HG02588 (cell line): ENCODE measurements at regions not wholly inside any gene's neighbourhood (a gene's known extent, or its start where the extent isn't known, plus 50 kb on each side); places are given as distances from the start of the nearest gene placed in this dataset.
"Not testable (repeated sequence)": the region's sequence is repeated elsewhere in the genome, so short reads cannot be mapped to it uniquely, and the experiment has no call there.

ENCODE experiments used
- ATAC-seq: cut with Tn5 transposase; IDR thresholded peaks from one replicate; pipeline ENCODE4 v1.9.1; 2021; ENCODE audit warnings: mild to moderate bottlenecking, moderate library complexity; ENCODE audit not compliant: unreplicated experiment

DNA sequence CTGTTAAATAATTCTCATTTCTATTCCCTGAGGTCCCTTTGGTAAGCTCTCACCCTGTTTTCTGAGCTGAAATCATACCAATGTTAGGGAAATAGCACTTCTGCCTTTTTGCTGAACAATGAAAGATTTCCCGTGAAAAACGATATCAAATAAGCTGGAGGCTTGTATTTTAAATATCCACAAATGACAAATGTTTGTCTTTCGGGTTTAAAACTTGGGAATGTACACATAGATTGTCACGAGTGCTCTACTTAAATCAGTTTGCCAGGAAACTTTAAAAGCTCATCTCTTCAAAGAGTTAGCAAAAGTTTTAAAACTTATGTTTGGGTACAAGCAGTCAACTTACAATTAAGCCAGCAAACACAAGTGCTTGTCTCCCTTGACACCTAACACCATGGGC, 393.5 kb upstream of the MON1B start:
- ATAC-seq: no peak

DNA sequence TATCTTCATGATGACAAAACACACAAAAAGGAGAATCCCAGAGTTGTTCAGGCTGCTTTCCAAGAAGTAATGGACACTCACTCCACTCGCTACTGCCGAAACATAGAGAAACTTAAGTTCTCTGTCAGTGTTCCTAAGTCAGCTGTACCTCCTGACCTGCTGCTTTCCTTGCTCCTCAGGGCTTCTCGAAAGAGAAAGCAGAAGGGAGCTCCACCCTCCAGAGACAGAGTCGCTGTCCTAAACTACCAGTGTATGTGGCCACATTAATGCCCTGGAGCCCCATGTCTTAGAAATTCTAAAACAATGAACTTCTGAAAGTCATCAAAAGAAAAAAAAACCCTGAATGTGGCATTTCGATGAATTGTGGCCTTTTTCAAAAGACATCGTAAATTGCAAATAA, 390.8 kb upstream of the MON1B start:
- ATAC-seq: no peak

DNA sequence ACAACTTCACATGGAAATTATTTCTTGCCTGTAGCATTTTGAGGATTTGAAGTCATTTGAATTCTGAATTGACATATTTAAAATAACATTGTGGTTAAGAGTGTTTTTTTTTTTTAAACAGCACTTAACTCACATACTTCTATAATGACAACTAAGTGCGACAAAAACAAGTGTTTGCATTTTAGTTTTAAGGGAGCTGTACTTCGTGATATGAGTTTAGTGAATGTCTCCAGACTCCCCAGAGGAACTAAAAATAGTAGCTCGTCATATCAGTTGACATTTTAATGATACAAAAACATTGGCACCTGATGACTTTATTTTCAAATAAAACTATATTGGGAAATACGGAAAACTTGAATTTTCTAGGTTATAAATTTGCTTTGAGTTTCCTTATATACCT, 389.6 kb upstream of the MON1B start:
- no peak for ATAC-seq

DNA sequence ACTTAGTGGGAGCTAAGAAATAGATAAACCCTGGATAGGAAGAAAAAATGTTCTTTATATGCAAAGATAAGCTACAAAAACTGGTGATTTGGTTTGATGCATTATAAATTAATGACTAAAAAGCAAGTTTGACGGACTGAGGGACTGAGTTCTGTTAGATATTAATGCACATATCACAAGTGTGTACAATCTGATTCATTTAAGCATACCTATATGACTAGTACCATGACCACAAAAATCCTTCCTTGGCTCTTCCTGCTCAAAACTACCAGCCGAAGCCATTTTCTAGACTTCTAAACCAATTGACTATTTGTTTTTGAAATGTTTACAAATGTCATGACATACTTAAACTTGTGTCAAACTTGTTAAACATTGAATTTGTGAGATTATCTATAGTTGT, 374.5 kb upstream of the MON1B start:
- no peak for ATAC-seq

DNA sequence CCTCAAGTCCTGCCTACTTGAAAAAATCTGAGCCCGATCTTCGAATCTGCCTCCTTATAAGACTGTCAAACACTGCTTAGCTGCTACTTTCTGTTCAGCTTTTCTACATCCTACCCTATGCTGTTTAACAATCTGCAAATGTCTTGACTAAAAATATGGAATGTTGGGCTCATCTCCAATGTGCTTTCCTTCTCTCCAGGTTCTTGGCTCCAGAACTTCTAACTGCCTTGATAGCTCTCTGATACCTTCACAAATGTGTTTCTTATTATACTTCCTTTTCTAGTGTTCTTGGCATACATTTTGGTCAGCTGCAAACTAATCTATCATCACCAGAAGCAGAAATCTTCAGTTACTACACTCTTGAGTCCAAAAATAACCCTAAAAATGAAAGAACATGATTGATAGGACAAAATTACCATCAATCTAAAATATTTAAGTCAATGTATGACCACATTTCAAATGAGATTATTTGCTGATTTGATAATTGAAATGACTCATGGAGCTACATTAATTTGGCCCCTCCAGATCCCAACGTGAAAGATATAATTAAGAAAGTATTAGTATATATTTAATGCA, 372.3 kb upstream of the MON1B start:
- ATAC-seq: no peak

DNA sequence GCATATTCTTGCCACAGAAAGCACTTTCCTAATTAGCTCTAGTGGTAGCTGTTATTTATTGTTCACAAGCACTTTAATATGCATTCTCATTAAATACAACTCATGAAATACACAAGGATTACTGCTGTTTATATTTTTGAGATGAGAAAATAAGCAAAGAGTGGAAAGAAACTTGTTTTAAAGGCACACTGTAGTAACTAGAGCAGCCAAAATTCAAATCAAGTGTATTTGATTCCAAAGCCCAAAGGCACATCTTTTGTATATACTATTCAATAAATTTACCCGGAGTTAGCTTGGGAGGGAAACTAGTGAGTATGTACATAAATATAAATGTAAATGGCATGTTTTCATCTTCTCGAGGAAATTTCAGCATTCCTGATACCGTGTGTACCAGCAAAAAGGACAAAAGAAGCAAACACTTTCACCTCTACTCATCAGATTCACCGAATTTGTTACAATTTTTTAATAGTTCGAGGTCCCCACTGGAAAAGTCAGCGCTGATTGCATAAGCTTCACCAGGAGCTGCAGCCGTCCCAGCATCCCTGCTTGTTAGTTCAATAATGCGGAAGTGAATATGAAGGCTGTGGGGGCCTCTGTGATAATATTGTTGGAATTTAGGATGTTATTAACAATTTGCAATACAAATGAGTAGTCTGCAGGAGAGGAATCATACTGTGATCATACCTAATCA, 371.6 kb upstream of the MON1B start:
- no peak for ATAC-seq

DNA sequence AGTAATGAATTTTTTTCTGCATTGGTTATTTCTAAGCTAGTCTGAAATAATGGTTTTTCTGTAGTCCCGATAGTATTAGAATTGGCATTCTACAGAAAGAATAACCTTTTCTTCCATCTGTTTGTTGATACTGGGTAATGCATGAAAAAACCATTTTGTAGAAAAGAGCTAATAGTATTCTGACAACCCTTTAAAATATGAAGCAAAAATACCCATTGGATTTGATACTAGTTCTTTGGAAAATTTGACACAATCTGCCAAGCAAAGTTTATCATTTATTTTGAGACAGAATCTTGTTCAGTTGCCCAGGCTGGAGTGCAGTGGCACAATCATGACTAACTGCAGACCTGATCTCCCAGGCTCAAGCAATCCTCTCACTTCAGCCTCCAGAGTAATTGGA, 366.8 kb upstream of the MON1B start:
- no peak for ATAC-seq

DNA sequence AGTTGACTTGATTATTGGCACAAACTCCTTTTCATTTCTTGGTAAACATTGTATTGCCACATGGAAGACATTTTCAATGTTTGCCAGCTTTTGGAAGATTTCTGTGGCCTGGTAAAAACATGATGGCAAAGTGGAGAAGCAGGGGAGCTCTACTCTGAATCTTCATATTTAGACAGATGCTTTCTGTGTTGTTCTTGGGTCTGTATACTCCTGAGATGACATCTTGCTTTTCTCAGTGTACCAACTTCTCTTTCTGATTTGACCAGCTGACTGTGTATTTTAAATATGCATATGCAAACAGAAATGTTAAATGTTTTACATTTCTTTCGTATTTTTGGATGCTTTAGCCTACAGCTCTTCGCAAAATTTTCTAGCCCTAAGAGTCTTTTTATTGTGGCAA, 366.2 kb upstream of the MON1B start:
- ATAC-seq: no peak

DNA sequence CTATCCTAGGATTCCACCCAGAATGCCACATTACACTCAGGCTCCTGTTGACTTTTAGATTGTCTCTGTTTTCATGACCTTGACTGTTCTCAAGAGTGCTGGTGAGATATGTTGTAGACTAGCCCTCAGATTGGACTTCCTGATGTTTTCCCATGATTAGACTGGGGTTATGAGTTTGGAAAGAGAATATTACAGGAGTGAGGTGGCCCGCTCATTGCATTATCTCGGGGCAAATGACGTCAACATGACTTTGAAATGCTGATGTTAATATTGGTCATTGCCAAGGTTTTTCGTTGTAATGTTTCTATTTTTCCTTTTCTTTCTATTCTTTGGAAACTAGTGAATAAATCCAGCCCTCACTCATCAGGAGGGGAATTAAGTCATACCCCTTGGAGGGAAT, 355.7 kb upstream of the MON1B start:
- ATAC-seq: no peak

DNA sequence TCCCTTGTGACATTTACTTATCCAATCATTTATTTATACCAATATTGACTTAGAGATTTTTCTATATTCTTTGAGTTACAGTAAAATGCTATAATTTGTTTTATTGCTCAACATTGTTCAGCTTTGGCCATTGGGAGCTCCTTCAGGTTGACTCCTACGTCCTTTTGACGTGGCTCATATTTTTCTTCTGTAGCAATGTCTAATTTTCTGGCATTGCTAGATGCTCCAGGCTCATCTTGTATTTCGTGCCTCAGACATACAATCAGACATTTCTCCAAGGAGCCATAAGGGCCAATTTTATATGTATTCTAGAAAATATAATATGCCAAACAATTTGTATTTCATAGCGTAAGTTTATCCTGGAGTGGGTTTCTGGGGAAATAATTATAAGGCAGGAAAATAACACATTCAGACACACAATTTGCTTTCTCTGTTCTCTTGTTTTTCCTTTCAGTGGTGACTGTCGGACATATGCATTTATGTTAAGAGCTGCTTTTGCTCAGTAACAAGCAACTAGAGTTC, 355.1 kb upstream of the MON1B start:
- ATAC-seq: no peak

DNA sequence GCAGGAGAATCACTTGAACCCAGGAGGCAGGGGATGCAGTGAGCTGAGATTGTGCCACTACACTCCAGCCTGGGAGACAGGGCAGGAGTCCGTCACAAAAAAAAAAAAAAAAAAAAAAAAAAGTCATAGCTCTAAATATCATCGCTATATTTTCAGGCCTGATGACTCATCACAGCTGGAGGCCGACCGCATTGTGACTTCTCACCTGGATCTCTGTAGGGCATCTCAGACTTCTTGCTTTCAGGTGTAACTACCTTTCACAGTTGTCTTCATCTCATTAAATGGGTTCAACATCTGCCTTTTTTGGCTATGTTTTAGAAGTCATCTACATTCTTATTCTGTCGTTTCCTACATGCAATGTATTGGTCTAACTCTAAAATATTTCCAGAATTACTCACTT, 353.1 kb upstream of the MON1B start:
- ATAC-seq: no peak

DNA sequence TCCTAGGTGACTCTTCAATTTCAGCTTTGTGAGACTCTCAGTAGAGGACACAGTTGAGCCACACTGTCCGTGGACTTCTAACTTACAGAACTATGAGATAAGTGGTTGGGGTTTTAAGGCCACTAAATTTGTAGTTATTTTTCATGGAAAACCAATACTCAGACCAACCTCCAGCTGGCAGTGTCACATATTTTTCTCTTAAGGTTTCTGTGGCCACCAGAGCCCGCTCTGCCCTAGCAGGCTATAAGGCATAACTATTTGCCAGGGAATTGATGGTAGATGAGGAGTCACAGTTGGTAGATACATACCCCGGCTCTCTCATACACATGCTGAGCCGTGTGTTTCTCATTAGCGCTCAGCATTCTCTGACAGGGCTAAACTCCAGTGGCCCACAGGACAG, 336.8 kb upstream of the MON1B start:
- ATAC-seq: no peak

DNA sequence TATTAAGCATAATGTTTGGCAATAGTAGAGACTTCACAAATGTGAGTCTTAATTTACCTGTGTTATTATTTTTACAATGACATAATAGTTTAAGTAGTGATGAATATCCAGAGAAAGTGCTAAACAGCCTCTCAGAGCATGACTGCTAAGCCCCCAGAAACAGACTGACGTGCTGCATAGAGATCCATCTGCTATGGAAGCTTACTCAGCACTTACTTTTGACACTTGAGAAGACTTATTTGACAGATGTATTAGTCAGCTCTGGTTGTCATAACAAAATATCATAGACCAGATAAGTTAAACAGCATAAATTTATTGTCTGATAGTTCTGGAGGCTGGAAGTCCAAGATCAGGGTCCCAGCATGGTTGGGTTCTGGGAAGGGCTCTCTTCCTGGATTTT, 334.9 kb upstream of the MON1B start:
- ATAC-seq: no peak

DNA sequence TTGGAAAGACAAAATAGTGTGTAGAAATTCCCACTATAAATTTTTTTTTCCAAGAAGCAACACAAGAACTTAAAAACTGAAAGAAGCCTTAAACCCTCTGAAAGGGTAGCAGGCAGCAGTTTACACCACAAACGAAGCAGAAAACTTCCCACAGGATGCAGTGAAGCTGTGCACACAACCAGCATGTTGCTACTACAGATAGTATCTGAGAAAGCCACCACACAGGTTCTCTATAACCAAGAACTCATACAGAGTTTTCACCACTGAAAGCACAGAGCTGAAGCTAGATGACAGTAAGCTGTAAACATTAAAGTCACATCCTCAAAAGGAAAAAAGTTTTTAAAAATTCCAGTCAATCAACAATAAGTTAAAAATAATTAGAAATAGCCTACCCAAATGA, 333.6 kb upstream of the MON1B start:
- ATAC-seq: no peak

DNA sequence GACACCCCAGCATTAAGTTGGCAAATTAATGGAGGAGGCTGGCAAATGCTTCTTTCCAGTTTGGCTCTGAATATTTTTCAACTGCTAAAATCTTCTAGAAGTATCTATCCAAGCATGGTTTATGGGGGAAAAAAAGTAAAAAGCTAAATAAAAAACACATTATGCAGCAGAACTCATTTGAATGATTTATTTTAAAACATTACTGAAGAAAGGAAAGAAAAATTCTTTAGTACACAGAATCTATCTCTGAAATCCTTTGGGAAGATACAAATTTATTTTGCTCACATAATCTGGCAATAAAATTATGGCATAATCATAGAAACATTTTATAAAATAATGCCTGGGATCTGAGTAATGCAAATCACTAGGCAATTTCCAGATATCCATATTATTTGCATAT, 328.1 kb upstream of the MON1B start:
- ATAC-seq: no peak

DNA sequence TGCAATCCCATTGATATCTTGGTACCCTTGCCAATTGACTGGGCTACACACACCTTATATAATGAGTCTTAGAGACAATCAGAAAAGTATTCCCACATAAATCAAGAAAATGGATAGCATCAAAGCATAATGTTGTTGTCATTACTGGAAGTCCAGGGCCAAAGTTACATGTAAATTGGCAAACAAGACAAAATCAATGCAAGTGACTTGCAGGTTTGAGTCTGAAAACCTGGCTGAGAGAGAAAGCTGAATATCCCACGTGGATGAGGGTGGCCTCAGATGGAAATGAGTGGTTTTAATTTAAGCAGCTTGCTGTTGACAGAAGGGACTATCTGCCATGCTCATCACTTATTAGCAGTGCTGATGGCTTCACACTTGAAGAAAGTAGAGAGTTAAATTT, 324.0 kb upstream of the MON1B start:
- ATAC-seq: no peak

DNA sequence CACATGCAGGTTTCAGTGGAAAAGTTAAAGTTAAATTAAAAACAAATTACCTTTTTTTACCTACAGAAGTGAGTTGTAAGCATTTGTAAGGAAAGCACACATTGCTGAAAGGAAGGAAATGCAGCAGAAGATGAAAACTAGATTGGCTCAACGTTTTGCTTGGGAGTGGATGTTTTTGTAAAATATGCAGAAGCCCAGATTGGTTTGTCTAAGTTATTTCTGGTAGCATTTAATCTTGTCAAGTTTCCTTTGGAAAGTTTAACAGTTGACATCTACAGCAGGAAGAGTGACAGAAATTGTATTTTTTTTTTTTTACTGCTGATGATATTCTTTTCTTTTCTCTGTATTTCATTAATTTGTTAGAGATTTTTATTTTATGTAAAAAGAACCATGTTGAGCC, 315.1 kb upstream of the MON1B start:
- no peak for ATAC-seq

DNA sequence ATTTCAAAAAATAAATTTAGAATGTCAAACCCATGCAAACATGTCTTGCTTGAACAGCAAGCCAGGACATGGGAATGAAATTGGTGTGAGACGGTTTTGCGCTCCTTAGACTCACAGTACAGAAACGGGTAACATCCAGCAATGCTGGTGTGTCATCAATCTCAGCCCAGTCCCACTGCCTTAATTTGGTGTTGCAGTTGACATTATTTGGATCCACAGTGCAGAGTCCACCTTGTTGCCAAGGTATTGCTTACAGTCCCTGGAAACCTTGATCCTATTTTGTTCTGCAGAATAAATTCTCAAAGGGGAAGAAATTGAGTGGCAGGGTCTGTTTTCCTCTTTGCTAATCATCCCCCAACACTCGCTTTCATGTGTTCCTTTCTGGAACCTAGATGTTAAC, 311.6 kb upstream of the MON1B start:
- no peak for ATAC-seq

DNA sequence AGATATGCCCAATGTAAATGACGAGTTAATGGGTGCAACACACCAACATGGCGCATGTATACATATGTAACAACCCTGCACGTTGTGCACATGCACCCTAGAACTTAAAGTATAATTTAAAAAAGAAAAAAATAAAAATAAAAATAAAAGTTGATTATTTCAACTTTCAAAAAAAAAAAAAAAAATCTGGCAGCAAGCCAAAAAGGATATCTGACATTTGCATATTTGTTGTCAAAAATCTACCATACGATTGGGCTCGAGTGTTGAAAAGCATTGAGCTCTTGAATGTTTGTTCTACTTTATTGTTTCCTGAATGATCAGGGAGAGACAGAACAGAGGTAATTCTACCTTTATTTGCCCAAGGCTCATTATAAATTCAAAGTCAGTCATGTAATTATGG, 310.5 kb upstream of the MON1B start:
- ATAC-seq: not testable (repeated sequence)

DNA sequence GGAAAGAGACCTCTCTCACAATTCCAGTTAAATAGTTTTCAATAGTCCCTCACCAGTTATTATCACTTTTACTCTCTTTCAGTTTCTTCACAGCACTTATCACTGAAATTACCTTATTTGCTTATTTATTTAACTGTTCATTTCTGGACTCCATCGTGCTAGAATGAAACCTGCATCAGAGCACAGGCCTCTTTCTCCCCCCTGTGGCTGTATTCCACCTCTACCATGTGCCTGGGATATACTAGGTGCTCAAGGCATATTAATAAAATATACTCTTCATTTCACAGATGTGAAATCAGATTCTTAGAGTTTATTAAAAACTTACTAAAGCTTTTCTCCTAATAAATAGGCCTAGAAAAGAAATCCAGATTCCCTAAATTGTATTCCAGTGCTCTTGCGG, 308.9 kb upstream of the MON1B start:
- no peak for ATAC-seq

DNA sequence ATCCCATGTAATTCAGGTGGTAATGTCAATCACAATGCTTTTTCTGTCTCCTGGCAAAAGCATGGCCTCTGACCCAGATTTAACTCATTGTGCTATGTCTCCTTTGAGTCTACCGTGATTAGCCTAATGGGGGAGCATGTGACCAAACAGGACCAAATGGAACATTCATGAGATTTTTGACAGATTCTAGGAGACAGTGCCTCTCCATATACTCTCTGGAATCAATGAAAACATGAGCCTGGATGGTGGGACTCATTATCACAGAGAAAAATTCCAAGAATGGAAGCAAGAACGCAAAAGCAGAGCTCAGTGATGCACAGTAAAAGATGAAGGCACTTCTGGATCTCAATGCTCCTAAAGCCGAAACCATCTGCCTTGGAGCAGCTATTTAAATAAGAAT, 307.9 kb upstream of the MON1B start:
- ATAC-seq: no peak

DNA sequence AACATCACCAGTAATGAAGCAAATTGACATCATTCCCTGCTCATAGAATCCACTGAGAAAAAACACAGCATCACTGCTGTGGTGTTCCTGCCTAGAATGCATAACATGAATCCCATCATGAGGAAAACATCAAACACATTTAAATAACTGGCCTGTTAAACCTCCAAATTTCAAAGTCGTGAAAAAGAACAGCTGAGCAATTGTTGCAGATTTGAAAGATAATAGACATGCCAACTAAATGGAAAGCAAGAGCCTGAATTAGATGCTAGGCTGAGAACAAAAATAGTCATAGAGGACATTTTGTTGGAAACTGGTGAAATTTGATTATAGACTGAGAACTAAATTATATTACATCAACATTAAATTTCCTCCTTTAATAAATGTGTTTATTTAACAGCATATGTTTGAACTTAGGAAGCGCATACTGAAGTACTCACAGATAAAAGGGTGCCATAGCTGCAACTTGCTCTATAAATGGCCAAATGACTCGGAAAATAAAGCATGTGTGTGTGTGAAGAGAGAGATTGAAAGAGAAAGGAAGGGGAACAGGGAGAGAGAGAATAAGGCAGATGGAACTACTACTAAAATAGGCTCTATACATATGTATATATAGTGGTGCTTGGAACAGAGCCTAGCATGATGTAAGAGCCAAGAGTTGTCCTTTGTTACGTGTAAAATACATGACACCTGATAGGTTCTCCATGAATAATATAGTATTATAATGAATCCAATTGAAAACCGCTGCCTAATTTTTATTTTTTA, 305.0 kb upstream of the MON1B start:
- no peak for ATAC-seq
